CD4-positive, alpha-beta T cell (primary cell): ENCODE measurements at regions not wholly inside any gene's neighbourhood (a gene's known extent, or its start where the extent isn't known, plus 50 kb on each side); places are given as distances from the start of the nearest gene placed in this dataset.
"Not testable (repeated sequence)": the region's sequence is repeated elsewhere in the genome, so short reads cannot be mapped to it uniquely, and the experiment has no call there.

Experiments used
- ATAC-seq: fragments of 200-7000 bp; cut with Tn5 transposase; one replicate; pipeline ENCODE4 v1.10.0; 2022; ENCODE audit warnings: mild to moderate bottlenecking; ENCODE audit not compliant: poor library complexity
- CTCF ChIA-PET: fragments of 350-600 bp; sonication (Branson Sonifier 250); formaldehyde crosslinking; loops from one replicate; lab custom pipeline; 2021; ENCODE audit warnings: antibody characterized with exemption, inconsistent platforms; lab: Charles Lee
- POLR2A ChIA-PET: fragments of 350-600 bp; sonication (Branson Sonifier 250); formaldehyde crosslinking; loops from one replicate; lab custom pipeline; 2021; ENCODE audit warnings: antibody characterized with exemption, inconsistent platforms; lab: Charles Lee
- DNase-seq, 14 experiments: peaks; one replicate each; pipeline ENCODE4 v3.0.0-alpha.2; 2013 to 2020; ENCODE audit warnings: mixed read lengths in 2 of 14
- H3K27ac ChIP-seq, 2 donors: one replicate each; pipeline versions ENCODE4 v1.5.1 to v1.7.0; 2013; ENCODE audit warnings: low read length in 2 of 2, low read depth in 1 of 2, mild to moderate bottlenecking in 1 of 2
- H3K27me3 ChIP-seq, 2 experiments: 1 replicate in 1 of 2; 2 replicates in 1 of 2; pipeline versions ENCODE4 v1.6.1 to v1.7.0; 2013; ENCODE audit warnings: low read length in 2 of 2, control low read depth in 1 of 2, mild to moderate bottlenecking in 1 of 2, moderate library complexity in 1 of 2; ENCODE audit not compliant: insufficient read depth in 2 of 2, control insufficient read depth in 1 of 2
- H3K36me3 ChIP-seq: one replicate; pipeline ENCODE4 v1.6.1; 2013; ENCODE audit warnings: low read length, control low read depth; ENCODE audit not compliant: insufficient read depth
- H3K4me1 ChIP-seq: one replicate; pipeline ENCODE4 v1.6.1; 2013; ENCODE audit warnings: low read length, control low read depth; ENCODE audit not compliant: insufficient read depth
- H3K4me3 ChIP-seq: one replicate; pipeline ENCODE4 v1.5.1; 2013; ENCODE audit warnings: mild to moderate bottlenecking, low read length, moderate library complexity
- H3K9me3 ChIP-seq, 2 experiments: 1 replicate in 1 of 2; 2 replicates in 1 of 2; pipeline versions ENCODE4 v1.6.1 to v1.7.0; 2013; ENCODE audit warnings: low read length in 2 of 2, mild to moderate bottlenecking in 2 of 2, control low read depth in 1 of 2, moderate library complexity in 1 of 2; ENCODE audit not compliant: control insufficient read depth in 1 of 2, insufficient read depth in 1 of 2
- H3K27ac Mint-ChIP-seq: one replicate; pipeline ENCODE4 v1.8.0; 2020; ENCODE audit warnings: mixed read lengths
- H3K27me3 Mint-ChIP-seq: one replicate; pipeline ENCODE4 v1.8.0; 2021; ENCODE audit warnings: mixed read lengths
- H3K36me3 Mint-ChIP-seq: one replicate; pipeline ENCODE4 v1.8.0; 2021; ENCODE audit warnings: low read depth, mixed read lengths
- H3K4me1 Mint-ChIP-seq: one replicate; pipeline ENCODE4 v1.8.0; 2021; ENCODE audit warnings: low read depth, mixed read lengths
- H3K4me3 Mint-ChIP-seq: one replicate; pipeline ENCODE4 v1.8.0; 2020; ENCODE audit warnings: mild to moderate bottlenecking, mixed read lengths
- H3K9me3 Mint-ChIP-seq: one replicate; pipeline ENCODE4 v1.8.0; 2020; ENCODE audit warnings: mixed read lengths
- CTCF ChIP-seq: fragments of 200-600 bp; IDR thresholded peaks from one replicate; pipeline ENCODE4 v1.8.0; 2022; ENCODE audit warnings: antibody characterized with exemption, mild to moderate bottlenecking
- intact Hi-C, 2 experiments: fragments of 100-400 bp; cut with DNase I in 1 of 2; cut with micrococcal nuclease in 1 of 2; formaldehyde crosslinking; loops; one replicate each; pipeline versions ENCODE4 v1.15.1 to v1.9.0; 2023 to 2025; cut with DNase I, micrococcal nuclease

- POLR2A ChIA-PET, H3K27ac Mint-ChIP-seq, intact Hi-C loops, H3K27me3 Mint-ChIP-seq, H3K4me1 Mint-ChIP-seq, H3K4me1 ChIP-seq, H3K27me3 ChIP-seq, H3K27ac ChIP-seq, H3K36me3 ChIP-seq, H3K4me3 Mint-ChIP-seq, H3K4me3 ChIP-seq, DNase-seq, CTCF ChIA-PET, ATAC-seq: not testable (repeated sequence)
- H3K9me3 Mint-ChIP-seq = peaks cover 20% of the 10 kb centered on the region
- H3K9me3 ChIP-seq = peaks cover 2 to 12% of the 10 kb centered on the region in 2 experiments
- H3K36me3 Mint-ChIP-seq = peaks cover 34% of the 10 kb centered on the region
Measured at GRCh38 chr19:34620134-34620533, 56.8 kb downstream of the SCGB2B2 start.

- no peaks in the 10 kb centered on the region for H3K4me1 Mint-ChIP-seq
- intact Hi-C loops = no loop called here
- no peak for TF ChIP-seq CTCF
Measured at GRCh38 chr19:34618410-34618809, 58.5 kb downstream of the SCGB2B2 start.

GRCh38 chr19:34617996-34618395 is 59.0 kb downstream of the SCGB2B2 start:
- H3K9me3 ChIP-seq = peaks cover 3 to 30% of the 10 kb centered on the region in 2 experiments
- H3K36me3 Mint-ChIP-seq = peaks cover 32% of the 10 kb centered on the region
- H3K36me3 ChIP-seq, H3K4me1 ChIP-seq, POLR2A ChIA-PET, H3K4me3 ChIP-seq, intact Hi-C loops, H3K4me1 Mint-ChIP-seq, H3K27ac Mint-ChIP-seq, H3K27me3 Mint-ChIP-seq, H3K4me3 Mint-ChIP-seq, ATAC-seq, H3K27ac ChIP-seq, H3K27me3 ChIP-seq, DNase-seq: not testable (repeated sequence)
- CTCF ChIA-PET = interaction anchor here (1.2 kb wide), 1 partner anchor 16 kb away, joined by 3 read pairs; no protein-coding TSS in a partner anchor
- peaks cover 30% of the 10 kb centered on the region for H3K9me3 Mint-ChIP-seq

More at GRCh38 chr19:34618410-34618809, 58.5 kb downstream of the SCGB2B2 start:
- Mint-ChIP-seq H3K36me3 (peaks cover 32% of the 10 kb centered on the region), H3K4me3 (no peak overlapping the region), H3K27me3 (no peaks in the 10 kb centered on the region), H3K9me3 (peaks cover 26% of the 10 kb centered on the region), H3K27ac (no peak overlapping the region)
- Histone ChIP-seq H3K27ac (no peak overlapping the region), H3K36me3 (no peaks in the 10 kb centered on the region), H3K27me3 (no peaks in the 10 kb centered on the region), H3K4me1 (no peaks in the 10 kb centered on the region), H3K4me3 (no peak overlapping the region), H3K9me3 (peaks cover 0 to 29% of the 10 kb centered on the region in 2 experiments)
- DNase-seq (no peak), ATAC-seq (no peak)
- CTCF ChIA-PET = interaction anchor here (1.2 kb wide), 1 partner anchor 15 kb away, joined by 3 read pairs; no protein-coding TSS in a partner anchor
- POLR2A ChIA-PET = no interaction called here

- no peak for ATAC-seq
- no peak overlapping the region for H3K4me3 Mint-ChIP-seq
- no peaks in the 10 kb centered on the region for H3K27me3 Mint-ChIP-seq
- intact Hi-C loops = no loop called here
- CTCF ChIA-PET = no interaction called here
- peaks cover 12% of the 10 kb centered on the region for H3K9me3 Mint-ChIP-seq
- Histone ChIP-seq H3K27ac (no peak overlapping the region), H3K9me3 (peaks cover 10 to 16% of the 10 kb centered on the region in 2 experiments), H3K36me3 (no peaks in the 10 kb centered on the region), H3K4me1 (no peaks in the 10 kb centered on the region), H3K4me3 (no peak overlapping the region), H3K27me3 (no peaks in the 10 kb centered on the region)
- POLR2A ChIA-PET = no interaction called here
- H3K27ac Mint-ChIP-seq = no peak overlapping the region
- DNase-seq = no peak
- peaks cover 4% of the 10 kb centered on the region for H3K36me3 Mint-ChIP-seq
- no peak for TF ChIP-seq CTCF
- no peaks in the 10 kb centered on the region for H3K4me1 Mint-ChIP-seq
Measured at GRCh38 chr19:34603003-34603402, 74.0 kb downstream of the SCGB2B2 start.
